GM21526 (cell line): ENCODE measurements at regions not wholly inside any gene's neighbourhood (a gene's known extent, or its start where the extent isn't known, plus 50 kb on each side); places are given as distances from the start of the nearest gene placed in this dataset.

ENCODE experiments used
- ATAC-seq: cut with Tn5 transposase; IDR thresholded peaks from one replicate; pipeline ENCODE4 v1.9.1; 2021; ENCODE audit warnings: moderate library complexity; ENCODE audit not compliant: unreplicated experiment, low FRiP score

DNA sequence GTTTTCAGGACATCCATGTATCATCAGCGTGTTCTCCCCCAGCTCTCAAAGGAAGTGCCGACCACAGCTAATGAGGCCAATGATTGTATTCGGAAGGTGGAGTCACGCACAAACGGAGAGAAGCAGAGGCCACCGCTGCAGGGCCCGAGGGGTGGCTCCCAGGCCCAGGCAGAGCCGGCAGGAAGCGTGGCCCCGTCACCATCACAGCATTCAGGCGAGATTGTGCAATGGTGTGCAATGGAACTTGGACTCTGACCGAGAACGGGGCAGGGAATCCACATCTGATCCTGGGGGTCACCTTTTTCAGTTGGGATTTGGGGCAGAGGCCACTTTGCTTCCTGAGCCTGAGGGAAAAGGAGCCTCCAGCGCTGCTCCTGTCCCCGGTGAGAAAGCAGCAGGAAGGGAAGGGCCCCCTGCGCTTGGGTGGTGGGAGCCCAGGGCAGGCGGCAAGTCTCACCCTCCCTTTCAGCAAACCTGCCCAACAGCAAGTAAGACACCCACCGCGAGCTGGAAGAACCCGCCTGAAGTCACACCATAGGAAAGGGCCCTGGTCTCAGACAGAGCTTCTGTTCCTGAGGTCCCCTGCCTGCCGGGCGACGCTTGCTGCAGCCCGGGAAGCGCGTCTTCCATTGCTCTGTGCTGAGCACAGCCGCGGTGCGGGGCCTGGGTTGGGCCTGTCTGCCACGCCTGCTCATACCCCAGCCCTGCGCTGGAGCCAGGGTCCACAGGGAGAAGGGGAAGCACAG lies 1430.7 kb downstream of the BRD1 start:
- no peak for ATAC-seq

DNA sequence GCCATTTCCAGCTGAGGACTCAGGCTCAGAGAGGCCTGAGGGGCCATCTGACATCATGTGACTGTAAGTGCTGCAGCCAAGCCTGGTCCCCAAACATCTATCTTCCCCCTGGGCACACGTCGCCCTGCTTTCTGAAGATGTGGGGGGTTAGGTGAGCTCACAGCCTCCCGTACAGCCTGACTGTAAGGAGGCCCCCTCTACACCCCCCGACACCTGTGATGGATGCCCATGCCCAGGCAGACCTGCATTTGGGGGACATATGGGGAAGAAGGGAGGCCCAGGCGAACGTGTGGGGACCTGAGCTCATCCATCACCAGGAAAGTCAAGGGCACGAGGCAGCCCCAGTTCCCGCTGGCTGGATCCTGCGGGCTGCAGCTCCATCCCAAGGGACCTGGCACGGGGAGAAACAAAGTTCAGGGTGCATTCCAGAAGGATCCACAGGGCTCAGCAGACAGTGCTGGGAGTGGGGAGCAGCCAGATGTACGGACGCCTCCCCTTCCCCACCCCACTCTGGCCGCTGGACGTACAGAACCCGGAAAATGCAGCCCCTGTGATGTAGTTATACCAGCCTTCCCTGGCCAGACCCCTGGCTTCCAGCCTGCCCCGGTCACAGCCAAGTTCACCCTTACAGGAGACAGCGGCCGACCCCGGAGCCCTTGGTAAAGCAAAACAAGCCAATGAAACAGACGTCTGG lies 1431.4 kb downstream of the BRD1 start:
- ATAC-seq = no peak

DNA sequence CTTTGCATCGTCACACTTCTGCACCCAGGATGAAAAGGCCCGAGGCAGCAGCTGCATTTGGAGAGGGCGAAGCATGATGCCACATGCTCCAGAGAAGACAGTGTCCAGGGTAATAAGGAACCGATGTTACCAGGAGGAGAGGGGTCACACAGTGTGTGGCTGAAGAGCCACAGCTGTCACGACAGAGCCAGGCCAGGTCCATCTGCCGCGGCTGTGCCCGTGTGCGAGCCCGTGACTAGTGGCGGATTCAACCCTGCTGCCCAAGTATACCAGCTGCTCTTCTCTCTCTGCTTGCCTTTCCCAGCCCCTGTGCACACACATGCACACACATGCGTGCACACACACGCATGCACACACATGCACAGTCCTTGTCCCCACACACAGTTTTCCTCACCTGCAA lies 1432.5 kb downstream of the BRD1 start:
- no peak for ATAC-seq

DNA sequence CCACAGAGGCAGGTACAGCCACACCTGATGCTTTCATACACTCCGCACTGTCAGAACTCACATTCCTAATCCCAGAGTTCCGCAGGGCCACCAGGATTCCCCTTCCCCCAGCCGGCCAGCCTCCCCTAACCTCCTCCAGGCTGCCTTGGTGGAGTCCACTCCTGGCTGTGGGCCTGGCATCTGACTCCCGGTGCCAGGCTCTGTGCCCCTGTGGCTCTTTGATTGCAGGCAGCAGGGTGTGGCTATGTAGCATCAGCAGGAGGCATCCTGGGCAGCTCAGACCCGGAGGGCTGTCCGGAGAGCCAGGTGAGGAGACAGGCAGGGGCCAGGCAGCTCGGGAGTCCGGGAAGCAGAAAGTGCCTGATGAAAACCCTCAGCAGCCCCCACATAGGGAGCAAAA lies 1432.9 kb downstream of the BRD1 start:
- no peak for ATAC-seq

- no peak for ATAC-seq
These were observed 1433.8 kb downstream of the BRD1 start for GRCh38 chr22:48393885-48394284.

DNA sequence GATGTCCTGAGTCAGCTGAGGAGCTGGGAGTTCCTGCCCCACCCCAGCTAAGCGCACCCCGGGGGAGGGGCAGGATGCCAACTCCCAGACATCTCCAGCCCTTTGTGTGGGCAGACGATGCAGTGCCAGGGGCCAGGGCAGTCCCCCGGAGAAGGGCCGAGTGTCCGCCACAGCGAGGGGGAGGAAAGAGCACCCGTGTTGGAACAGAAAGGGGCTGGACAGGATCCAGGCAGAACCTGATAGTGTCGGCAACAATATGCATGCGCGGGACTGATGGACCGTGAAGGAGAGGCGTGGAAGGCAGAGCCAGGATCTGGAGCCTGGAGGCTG lies 1434.7 kb downstream of the BRD1 start:
- ATAC-seq = no peak

DNA sequence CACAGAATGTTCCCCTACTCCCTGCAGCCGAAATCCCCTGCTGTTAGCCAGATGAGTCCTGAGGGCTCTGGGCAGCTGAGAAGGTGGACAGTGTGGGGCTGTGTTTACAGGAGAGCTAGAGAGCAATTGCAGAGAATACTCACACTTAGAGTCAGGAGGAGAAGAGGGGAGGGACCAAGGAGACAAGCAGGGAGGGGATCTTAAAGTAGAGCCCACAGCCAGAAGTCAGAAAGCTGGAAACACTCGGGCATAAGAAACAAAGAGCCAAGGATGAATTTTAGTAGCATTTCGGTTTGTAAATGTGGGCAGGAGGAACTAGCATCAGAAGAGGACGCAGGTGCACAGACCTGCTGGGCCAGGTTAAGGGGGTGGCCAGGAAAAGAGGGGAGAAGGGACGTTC lies 1435.9 kb downstream of the BRD1 start:
- no peak for ATAC-seq

GRCh38 chr22:48391171-48391711 lies 1436.4 kb downstream of the BRD1 start:
- ATAC-seq = no peak

DNA sequence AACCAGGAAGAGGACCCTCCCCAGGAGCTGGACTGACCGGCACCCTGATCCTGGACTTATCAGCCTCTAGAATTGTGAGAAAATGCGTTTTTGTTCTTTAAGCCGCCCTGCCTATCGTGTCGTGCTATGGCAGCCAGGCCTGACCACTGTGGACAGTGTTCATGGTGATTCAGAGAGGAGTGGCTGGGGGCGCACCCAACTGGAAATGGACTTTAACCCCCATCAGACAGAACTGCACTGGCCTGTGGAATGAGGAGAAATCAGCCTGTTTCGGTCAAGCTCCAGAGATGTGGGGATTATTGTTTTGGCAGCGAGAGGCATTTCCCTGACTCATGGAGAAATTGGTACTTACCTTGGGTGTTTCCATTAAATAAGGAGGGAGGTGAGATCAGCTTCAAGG lies 1437.8 kb downstream of the BRD1 start:
- ATAC-seq = no peak

- ATAC-seq = no peak
These were observed 1445.5 kb downstream of the BRD1 start for GRCh38 chr22:48382197-48382596.

DNA sequence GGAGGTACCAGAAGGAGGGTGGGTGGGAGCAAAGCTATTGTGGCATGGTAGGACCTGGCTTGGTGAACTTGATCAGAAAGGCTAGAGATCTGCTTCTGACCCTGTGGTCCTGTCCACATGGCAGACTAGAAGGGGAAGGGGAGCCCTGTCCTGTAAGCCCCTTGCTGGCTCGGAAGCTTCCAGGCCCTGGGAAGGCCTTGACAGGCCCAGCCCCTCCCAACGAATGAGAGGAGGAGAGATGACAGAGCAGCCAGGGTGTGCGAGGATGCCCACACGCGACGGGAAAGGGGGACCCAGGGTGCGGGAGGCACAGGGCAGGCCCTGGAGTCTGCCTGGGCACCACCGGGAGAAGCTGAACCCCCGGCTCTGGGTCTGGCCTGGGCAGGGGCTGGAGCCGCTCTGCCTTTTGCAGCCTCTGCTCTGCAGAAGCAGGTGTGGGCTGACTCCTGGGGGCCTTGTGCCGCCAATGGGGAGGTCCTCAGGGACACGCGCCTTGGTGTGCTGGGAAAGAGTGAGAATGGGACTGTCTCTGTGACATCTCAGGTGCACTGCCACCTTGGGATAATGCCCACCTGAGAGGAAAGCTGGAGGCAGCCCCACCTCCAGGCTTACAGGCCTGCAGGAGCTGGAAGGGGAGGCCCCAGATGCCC lies 1447.5 kb downstream of the BRD1 start:
- no peak for ATAC-seq

DNA sequence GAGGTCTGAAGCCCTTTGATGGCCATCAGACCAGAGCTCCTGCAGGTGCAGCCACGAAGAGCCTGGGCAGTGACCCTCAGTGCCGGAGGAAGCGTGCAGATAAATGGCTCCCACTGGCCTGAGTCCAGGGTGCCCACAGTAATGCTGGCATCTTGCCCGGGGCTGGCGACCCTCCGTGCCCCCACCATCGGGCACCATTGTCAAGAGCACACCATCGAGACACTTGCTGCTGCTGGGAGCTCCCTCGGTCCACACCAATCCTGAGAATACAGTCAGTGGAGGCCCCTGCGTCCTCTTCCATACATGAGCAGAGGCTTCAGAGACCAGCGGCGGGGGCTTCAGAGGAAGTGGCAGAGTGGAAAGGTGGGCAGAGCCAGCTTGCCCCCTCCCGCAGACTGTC lies 1448.3 kb downstream of the BRD1 start:
- no peak for ATAC-seq

GRCh38 chr22:48378673-48379072 lies 1449.0 kb downstream of the BRD1 start:
- no peak for ATAC-seq

DNA sequence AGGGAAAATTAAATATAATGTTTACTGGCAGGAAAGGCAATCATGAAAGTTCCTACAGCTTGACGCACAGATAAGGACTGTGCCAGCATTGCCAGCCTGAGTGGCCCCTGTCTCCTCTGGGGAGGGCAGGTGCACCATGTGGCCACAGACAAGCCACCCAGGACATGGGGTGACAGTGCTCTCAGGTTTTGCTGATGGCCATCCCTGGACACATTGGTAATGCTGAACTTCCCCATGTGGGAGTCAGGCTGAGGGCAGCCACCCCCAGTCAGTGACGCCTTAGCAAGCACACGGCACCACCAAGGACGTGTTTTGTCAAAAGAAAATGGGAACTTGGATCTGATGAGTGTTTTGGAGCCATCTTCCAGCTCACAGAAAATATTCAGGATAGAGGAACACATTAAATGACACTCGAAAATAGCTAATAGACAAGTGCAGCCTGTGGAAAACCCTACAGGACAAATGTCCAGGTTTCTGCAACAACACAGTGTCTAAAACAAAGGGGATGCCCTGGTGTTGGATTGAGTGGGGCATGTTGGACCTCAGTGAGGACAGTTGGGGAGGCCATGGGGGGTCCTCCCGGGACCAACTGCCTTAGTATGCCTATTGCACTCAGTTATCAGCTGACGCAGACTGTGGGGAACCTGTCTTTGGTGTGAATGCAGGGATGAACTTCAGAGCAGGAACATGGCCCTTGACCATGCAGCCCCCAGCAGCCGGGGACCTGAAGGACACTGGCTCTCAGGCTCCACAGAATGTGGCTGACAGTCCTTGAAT lies 1450.5 kb downstream of the BRD1 start:
- ATAC-seq = no peak

- no peak for ATAC-seq
These were observed 1451.2 kb downstream of the BRD1 start for GRCh38 chr22:48376428-48376827.

GRCh38 chr22:48373626-48374173 lies 1454.0 kb downstream of the BRD1 start:
- no peak for ATAC-seq

GRCh38 chr22:48372390-48372789 lies 1455.3 kb downstream of the BRD1 start:
- no peak for ATAC-seq

DNA sequence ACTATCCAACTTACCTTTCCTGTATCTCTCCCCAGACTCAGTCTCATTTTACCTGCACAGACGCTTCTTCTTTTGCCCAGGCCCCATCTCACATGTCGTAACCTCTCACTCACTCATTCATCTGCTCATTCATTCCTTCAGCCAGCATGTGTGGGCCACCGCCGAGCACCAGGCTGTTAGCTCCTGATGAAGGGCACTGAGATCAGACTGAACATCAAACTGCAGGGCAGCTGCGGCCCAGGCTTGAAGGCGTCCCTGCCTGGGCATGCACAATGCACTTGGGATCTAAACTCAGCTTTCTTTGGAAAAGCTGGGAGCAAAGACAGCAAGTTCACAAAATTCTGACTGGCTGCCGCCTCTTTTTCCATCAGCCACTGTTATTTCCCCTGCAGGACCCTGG lies 1456.3 kb downstream of the BRD1 start:
- no peak for ATAC-seq

DNA sequence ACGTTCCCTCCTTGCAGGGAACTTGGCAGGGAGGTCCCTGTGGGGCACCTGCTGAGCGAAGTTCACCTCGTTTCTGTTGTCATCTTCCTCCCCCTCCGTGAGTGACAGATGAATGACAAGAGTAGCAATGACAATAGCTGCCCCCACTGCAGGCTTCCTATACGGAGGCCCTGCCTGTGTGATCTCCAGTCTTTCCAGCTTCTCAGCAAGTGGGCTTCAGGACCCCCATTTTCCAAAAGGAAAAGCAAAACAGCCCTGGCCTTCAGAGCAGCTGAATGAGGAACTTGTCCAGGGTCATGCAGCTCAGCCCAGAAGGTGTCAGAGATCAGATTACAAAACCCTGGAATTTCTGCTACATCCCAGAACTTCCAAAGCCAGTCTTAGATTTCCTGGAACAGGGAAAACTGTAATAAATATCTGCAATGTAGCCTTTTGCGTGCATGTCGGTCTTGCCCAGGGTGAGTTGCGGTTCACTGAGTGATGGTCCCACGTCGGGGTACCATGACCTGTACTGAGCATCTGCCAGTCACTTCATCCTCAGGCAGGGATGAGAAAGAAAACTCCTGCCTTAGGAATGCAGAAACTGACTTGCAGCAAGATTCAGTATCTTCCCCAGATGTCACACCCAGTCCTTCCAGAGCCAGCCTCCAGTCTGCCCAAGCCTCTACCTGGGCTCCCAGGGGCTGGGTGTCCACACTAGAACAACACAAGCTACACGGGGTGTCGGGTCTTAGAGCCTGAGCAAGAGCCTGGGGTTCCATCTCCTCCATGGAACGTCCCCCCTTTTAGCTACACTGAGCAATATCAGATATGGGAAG lies 1457.0 kb downstream of the BRD1 start:
- no peak for ATAC-seq
